Uterus (tissue), 3 donors: ENCODE measurements at regions not wholly inside any gene's neighbourhood (a gene's known extent, or its start where the extent isn't known, plus 50 kb on each side); places are given as distances from the start of the nearest gene placed in this dataset.

ENCODE experiments used
- DNase-seq, 2 donors: peaks; one replicate each; pipeline ENCODE4 v3.0.0-alpha.2; 2019 to 2020
- H3K27ac ChIP-seq, 2 donors: fragments of 200-600 bp; sonication (generic); 1 replicate in 1 of 2; 2 replicates in 1 of 2; pipeline ENCODE4 v1.5.1; 2016 to 2018
- H3K27me3 ChIP-seq, 2 donors: fragments of 200-600 bp; sonication (generic); one replicate each; pipeline ENCODE4 v1.5.1; 2018 to 2019; ENCODE audit warnings: control low read depth in 1 of 2
- H3K36me3 ChIP-seq, 2 donors: fragments of 200-600 bp; sonication (generic); one replicate each; pipeline ENCODE4 v1.5.1; 2019; ENCODE audit warnings: control low read depth in 1 of 2
- H3K4me1 ChIP-seq, 2 donors: fragments of 200-600 bp; sonication (generic); one replicate each; pipeline ENCODE4 v1.5.1; 2018 to 2019; ENCODE audit warnings: control low read depth in 1 of 2
- H3K4me3 ChIP-seq, 2 donors: fragments of 200-600 bp; sonication (generic); 1 replicate in 1 of 2; 2 replicates in 1 of 2; pipeline ENCODE4 v1.5.1; 2018 to 2019; ENCODE audit warnings: mild to moderate bottlenecking in 1 of 2
- H3K9me3 ChIP-seq, 2 donors: fragments of 200-600 bp; sonication (generic); one replicate each; pipeline ENCODE4 v1.5.1; 2019; ENCODE audit warnings: control low read depth in 1 of 2
- CTCF ChIP-seq, 4 experiments: fragments of 200-600 bp in 2 of 4; fragments of 450-650 bp in 2 of 4; sonication (generic) in 2 of 4; IDR thresholded peaks; one replicate each; pipeline ENCODE4 v1.5.1; 2016 to 2019; ENCODE audit warnings: antibody characterized with exemption in 4 of 4, mild to moderate bottlenecking in 2 of 4, moderate library complexity in 1 of 4
- POLR2A ChIP-seq, 2 donors: fragments of 450-650 bp; IDR thresholded peaks; one replicate each; pipeline ENCODE4 v1.6.1; 2016; ENCODE audit warnings: antibody characterized with exemption in 2 of 2, mild to moderate bottlenecking in 1 of 2, moderate library complexity in 1 of 2
- intact Hi-C: fragments of 100-400 bp; cut with DNase I; formaldehyde crosslinking; loops from one replicate; pipeline ENCODE4 v1.15.1; 2023; ENCODE audit warnings: low total_unique reads
- donor health status: DM: yes; HTN: yes; CAD: no.

DNA sequence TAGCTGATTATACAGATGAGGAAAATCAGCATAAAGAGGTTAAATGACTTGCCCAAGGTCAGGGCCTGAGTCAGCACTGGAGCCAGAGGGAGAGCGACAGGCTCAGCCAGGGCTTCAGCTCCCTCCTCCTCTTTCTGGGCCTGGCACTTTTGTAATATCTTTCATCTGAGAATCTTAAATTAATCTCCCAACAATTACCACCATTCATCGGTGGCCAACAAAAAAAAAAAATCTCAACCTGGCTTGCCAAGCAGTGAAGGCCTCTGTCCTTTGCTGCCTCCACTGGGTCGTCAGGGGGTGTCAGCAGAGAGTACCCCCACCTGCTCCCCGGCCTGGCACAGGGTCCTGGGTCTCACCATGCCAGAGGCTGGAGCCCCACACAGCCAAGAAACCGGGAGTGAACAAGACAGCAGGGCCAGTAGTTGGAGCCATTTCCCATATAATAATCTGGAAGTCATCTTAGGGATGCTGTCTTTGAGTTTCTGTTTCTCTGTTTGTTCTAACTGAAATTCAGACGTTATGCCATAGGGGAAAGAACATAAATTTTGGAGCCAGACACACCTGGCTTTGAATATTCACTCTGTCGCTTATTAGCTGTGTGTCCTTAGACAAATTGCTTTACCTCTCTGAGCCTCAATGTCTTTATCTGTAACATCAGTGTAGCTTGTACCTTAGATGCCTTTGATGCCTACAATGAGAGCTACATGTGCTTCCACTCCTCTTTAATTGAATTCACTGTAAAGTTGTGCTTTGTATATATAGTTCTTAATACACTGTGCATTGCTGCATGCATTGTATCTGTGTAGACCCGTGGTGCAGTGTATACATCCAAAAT lies 299.9 kb upstream of the MSX2 start:
- no peaks in the 10 kb centered on the region for H3K36me3 ChIP-seq

DNA sequence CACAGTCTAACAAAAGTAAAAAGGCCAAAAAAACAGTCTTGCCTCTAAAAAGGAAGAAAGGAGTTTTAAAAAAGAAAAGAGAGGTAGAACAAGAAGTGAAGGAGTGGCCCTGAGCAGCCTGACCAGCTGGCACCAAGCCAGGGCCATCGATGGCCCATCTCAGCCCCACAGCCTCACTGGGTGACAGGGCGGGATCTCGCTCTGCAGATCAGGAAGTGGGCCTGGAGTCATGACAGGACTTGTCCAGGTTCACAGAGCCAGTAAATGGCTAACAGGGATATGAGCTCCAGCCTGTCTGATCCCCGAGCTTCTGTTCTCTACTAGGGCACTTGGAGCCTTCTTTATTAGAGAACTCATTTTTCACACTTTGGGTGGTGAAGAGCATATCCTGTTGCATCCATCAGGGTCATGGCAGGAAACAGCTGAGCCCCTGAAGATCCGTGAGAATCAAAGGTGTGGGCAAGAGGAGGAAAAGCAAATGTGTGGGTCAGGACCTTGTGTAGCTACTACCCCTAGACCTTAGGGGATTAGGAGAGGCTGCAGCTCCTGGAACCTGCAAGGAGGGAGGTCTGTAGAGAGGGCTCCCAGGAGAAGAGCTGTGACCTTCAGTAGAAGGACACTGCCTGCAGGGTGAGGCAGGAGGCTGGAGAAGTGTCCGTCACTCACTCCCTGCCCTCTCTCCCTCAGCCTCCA lies 299.0 kb upstream of the MSX2 start:
- no peak for DNase-seq
- Histone ChIP-seq H3K4me1 (no peaks in the 10 kb centered on the region), H3K9me3 (no peaks in the 10 kb centered on the region), H3K4me3 (no peak overlapping the region), H3K27ac (no peak overlapping the region), H3K27me3 (no peaks in the 10 kb centered on the region), H3K36me3 (no peaks in the 10 kb centered on the region)
- intact Hi-C loops, result no loop called here
- TF ChIP-seq POLR2A (IDR thresholded peaks at IDR 0.05) (no peak), CTCF (IDR thresholded peaks at IDR 0.05) (no peak)

More for the DNA sequence above, 299.9 kb upstream of the MSX2 start:
- Histone ChIP-seq H3K4me3 (no peak overlapping the region), H3K27me3 (no peaks in the 10 kb centered on the region), H3K4me1 (no peaks in the 10 kb centered on the region), H3K9me3 (no peaks in the 10 kb centered on the region), H3K27ac (no peak overlapping the region)
- no peak for DNase-seq
- TF ChIP-seq CTCF (IDR thresholded peaks at IDR 0.05) (no peak), POLR2A (IDR thresholded peaks at IDR 0.05) (no peak)
- intact Hi-C loops, result no loop called here

- Histone ChIP-seq H3K27me3 (no peaks in the 10 kb centered on the region), H3K36me3 (no peaks in the 10 kb centered on the region), H3K4me1 (no peaks in the 10 kb centered on the region), H3K9me3 (no peaks in the 10 kb centered on the region), H3K4me3 (no peak overlapping the region), H3K27ac (no peak overlapping the region)
- no peak for TF ChIP-seq CTCF (IDR thresholded peaks at IDR 0.05)
- intact Hi-C loops, result no loop called here
- no peak for DNase-seq
These were observed 298.5 kb upstream of the MSX2 start for GRCh38 chr5:174425964-174426290.

GRCh38 chr5:174426388-174426787 lies 298.0 kb upstream of the MSX2 start:
- DNase-seq, result no peak
- no peak for TF ChIP-seq CTCF (IDR thresholded peaks at IDR 0.05)
- TF ChIP-seq POLR2A (IDR thresholded peaks at IDR 0.05), result no peak
- Histone ChIP-seq H3K9me3 (no peaks in the 10 kb centered on the region), H3K27me3 (no peaks in the 10 kb centered on the region), H3K4me3 (no peak overlapping the region), H3K27ac (no peak overlapping the region), H3K36me3 (no peaks in the 10 kb centered on the region), H3K4me1 (no peaks in the 10 kb centered on the region)
- intact Hi-C loops, result no loop called here

DNA sequence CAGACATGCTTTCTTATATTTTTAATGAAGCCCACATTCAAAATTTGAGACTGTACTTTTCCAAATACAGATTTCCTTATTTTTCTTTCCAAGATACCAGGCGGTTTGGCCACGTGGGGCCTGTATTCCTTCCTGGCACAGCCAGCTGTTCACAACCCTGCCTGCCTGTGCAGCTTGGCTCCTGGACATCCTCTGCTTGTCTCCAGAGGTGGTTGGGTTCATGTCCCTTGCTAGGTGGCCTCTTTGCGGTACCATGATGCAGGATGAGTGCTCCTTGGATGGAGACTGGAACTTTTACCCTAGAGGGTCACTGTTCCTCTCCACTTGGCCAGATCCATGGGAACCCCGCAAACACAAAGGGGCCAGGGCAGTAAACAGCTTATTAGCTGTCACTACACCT lies 297.5 kb upstream of the MSX2 start:
- intact Hi-C loops, result no loop called here
- DNase-seq, result no peak
- Histone ChIP-seq H3K4me1 (no peaks in the 10 kb centered on the region), H3K9me3 (no peaks in the 10 kb centered on the region), H3K36me3 (no peaks in the 10 kb centered on the region), H3K27me3 (no peaks in the 10 kb centered on the region), H3K27ac (no peak overlapping the region), H3K4me3 (no peak overlapping the region)
- TF ChIP-seq POLR2A (IDR thresholded peaks at IDR 0.05), result no peak
- no peak for TF ChIP-seq CTCF (IDR thresholded peaks at IDR 0.05)
